Chondrocyte (in vitro differentiated cells): ENCODE measurements at regions not wholly inside any gene's neighbourhood (a gene's known extent, or its start where the extent isn't known, plus 50 kb on each side); places are given as distances from the start of the nearest gene placed in this dataset.

Source experiments
- DNase-seq: peaks from one replicate; pipeline ENCODE4 v3.0.0; 2021; ENCODE audit warnings: mixed read lengths, low spot score
- H3K27ac Mint-ChIP-seq: one replicate; pipeline ENCODE4 v1.8.0; 2021; ENCODE audit warnings: mild to moderate bottlenecking, moderate library complexity, mixed read lengths; ENCODE audit not compliant: unreplicated experiment
- H3K27me3 Mint-ChIP-seq: 2 replicates; pipeline ENCODE4 v1.8.0; 2021; ENCODE audit warnings: low read depth, mixed read lengths
- H3K36me3 Mint-ChIP-seq: 2 replicates; pipeline ENCODE4 v1.8.0; 2021; ENCODE audit warnings: low read depth, mixed read lengths
- H3K4me1 Mint-ChIP-seq: 2 replicates; pipeline ENCODE4 v1.8.0; 2021; ENCODE audit warnings: low read depth, mild to moderate bottlenecking, mixed read lengths
- H3K4me3 Mint-ChIP-seq: one replicate; pipeline ENCODE4 v1.8.0; 2021; ENCODE audit warnings: mild to moderate bottlenecking, moderate library complexity, mixed read lengths; ENCODE audit not compliant: unreplicated experiment
- H3K9me3 Mint-ChIP-seq: 2 replicates; pipeline ENCODE4 v1.8.0; 2021; ENCODE audit warnings: low read depth, mixed read lengths
- CTCF ChIP-seq: fragments of 200-600 bp; sonication (generic); IDR thresholded peaks from 2 replicates; pipeline ENCODE4 v1.5.0; 2021; ENCODE audit warnings: antibody characterized with exemption, mild to moderate bottlenecking, moderate library complexity

- no peak for TF ChIP-seq CTCF
- no peak overlapping the region for H3K4me3 Mint-ChIP-seq
Measured at GRCh38 chr21:28213261-28213660, 779.4 kb downstream of the LTN1 start.

DNA sequence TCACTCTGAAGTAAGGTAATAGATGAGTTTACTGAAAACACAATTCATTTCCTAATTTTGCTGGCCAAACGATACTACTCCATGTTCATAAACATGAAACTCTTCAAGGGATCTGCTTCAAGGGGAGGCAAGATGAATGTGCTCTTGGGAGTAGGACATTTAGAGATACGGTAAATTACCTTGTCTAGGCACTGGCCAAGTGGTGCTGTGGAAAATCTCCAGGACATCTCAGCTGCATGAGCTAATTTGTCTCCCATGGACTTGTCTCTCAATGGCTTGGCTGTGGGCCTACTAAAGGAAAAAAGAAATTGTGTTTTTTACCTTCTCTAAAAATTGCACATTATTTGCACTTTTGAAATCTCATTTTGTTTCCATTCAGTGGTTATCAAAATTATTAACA is 780.6 kb downstream of the LTN1 start:
- Mint-ChIP-seq H3K27ac (no peak overlapping the region), H3K27me3 (no peaks in the 10 kb centered on the region), H3K36me3 (no peaks in the 10 kb centered on the region), H3K4me3 (no peak overlapping the region), H3K4me1 (peaks cover 11% of the 10 kb centered on the region), H3K9me3 (no peaks in the 10 kb centered on the region)
- DNase-seq = no peak
- no peak for TF ChIP-seq CTCF

More at GRCh38 chr21:28213261-28213660, 779.4 kb downstream of the LTN1 start:
- H3K27me3 Mint-ChIP-seq = no peaks in the 10 kb centered on the region
- no peak overlapping the region for H3K27ac Mint-ChIP-seq
- peaks cover 4% of the 10 kb centered on the region for H3K4me1 Mint-ChIP-seq
- H3K9me3 Mint-ChIP-seq = peaks cover 3% of the 10 kb centered on the region
- no peaks in the 10 kb centered on the region for H3K36me3 Mint-ChIP-seq
- DNase-seq = no peak

DNA sequence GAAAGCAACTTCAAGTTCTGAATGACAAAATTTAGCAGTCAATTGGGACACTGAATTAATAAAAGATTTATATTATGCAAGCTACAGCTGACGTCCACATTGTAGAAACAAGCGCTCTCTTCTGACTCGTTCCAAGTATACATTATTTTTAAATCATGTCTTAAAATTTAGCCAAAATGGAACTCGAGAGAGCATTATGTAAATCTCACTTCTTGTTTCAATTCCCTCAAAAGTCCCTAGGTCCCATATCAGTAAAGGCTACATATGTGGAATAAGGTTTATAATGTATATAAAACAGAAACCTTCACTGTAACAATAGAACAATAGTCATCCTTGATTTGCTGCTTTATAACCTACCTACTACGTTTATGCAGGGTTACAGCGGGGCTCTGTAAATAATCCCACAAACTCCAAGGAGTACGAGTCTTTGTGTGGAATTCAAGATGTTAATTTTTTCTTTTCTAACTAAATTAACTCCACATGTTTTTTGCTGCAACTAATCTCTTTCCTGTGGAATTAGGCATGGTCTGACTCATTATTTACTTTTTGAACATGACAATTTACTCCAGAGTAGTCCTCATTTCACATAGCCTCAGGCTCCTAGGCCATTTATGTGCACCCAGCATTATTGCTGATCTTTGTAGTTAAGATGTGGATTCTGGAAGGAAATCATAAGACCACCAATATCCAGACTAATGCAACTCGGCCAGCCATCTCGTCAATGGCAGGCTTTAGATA is 785.1 kb downstream of the LTN1 start:
- TF ChIP-seq CTCF = no peak
- H3K27me3 Mint-ChIP-seq = no peaks in the 10 kb centered on the region
- no peak overlapping the region for H3K4me3 Mint-ChIP-seq
- H3K4me1 Mint-ChIP-seq = peaks cover 6% of the 10 kb centered on the region
- DNase-seq = no peak
- H3K36me3 Mint-ChIP-seq = peaks cover 2% of the 10 kb centered on the region
- no peak overlapping the region for H3K27ac Mint-ChIP-seq
- H3K9me3 Mint-ChIP-seq = peaks cover 4% of the 10 kb centered on the region

DNA sequence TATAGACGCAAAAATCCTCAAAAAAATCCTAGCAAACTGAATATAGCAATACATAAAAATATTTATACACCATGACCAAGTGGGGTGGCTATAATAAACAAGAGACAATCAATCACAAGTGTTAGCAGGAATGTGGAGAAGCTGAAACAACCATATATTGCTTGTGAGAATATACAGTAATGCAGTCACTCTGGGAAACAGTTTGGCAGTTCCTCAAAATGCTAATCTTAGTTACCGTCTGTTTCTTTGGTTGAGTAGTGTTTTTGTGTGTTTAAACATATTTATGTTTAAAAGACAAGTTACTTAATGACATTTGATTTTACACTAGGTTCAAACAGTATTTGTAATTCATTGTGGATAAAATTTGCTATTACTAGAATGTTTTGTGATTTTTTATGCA is 792.0 kb downstream of the LTN1 start:
- no peaks in the 10 kb centered on the region for H3K4me1 Mint-ChIP-seq
- DNase-seq = no peak
- TF ChIP-seq CTCF = no peak
- H3K4me3 Mint-ChIP-seq = no peak overlapping the region
- no peaks in the 10 kb centered on the region for H3K27me3 Mint-ChIP-seq
- no peak overlapping the region for H3K27ac Mint-ChIP-seq
- H3K9me3 Mint-ChIP-seq = peaks cover 18% of the 10 kb centered on the region
- H3K36me3 Mint-ChIP-seq = peaks cover 2% of the 10 kb centered on the region

DNA sequence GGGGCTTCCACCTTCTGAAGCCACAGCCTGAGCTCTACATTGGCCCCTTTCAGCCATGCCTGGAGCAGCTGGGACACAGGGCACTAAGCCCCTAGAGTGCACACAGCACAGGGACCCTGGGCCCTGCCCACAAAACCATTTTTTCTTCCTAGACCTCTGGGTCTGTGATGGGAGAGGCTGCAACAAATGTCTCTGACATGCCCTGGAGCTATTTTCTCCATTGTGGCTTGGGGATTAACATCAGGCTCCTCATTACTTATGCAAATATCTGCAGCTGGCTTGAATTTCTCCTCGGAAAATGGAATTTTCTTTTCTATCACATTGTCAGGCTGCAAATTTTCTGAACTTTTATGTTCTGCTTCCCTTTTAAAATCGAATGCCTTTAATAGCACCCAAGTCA is 795.7 kb downstream of the LTN1 start:
- Mint-ChIP-seq H3K27ac (no peak overlapping the region), H3K9me3 (peaks cover 30% of the 10 kb centered on the region), H3K4me1 (no peaks in the 10 kb centered on the region), H3K27me3 (no peaks in the 10 kb centered on the region), H3K36me3 (no peaks in the 10 kb centered on the region), H3K4me3 (no peak overlapping the region)
- TF ChIP-seq CTCF = no peak
- DNase-seq = no peak
